ENCODE measurements at regions not wholly inside any gene's neighbourhood (a gene's known extent, or its start where the extent isn't known, plus 50 kb on each side); places are given as distances from the start of the nearest gene placed in this dataset.

DNA sequence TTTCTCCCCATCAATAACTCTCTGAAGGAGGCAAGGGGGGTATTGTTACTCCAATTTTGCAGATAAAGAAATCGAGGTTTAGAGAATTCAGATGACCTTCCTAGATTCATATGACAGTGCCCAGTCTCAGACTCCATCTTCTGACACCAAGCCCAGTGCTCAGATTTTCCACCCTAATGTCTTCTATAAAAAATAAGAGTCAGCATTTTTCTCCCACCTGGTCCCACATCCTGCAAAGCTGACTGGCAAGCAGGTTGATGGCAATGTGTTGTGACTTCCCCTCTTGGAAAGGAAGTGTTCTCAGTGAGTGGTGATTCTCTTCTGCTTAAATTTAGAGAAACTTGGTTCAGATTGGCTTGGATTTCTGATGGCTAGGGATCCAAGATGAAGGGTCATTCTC, 129.4 kb downstream of the SOX9 start:
- Histone ChIP-seq H3K4me1 (ENCODE audit: insufficient read depth) (no peaks in the 10 kb centered on the region), H3K9me2 (replicated peaks; ENCODE audit: insufficient read depth) (no peaks in the 10 kb centered on the region), H4K20me1 (ENCODE audit: insufficient read depth, poor library complexity, severe bottlenecking) (no peaks in the 10 kb centered on the region), H3K36me3 (replicated peaks; ENCODE audit: insufficient read depth, low read depth) (no peaks in the 10 kb centered on the region), H3K27ac (no peak overlapping the region), H3K79me2 (no peaks in the 10 kb centered on the region), H3K4me2 (no peak overlapping the region), H3K9me3 (ENCODE audit: low read depth) (no peaks in the 10 kb centered on the region), H3K27me3 (no peaks in the 10 kb centered on the region), H3K4me3 (no peak overlapping the region), H2AFZ (no peak overlapping the region)
- DNase-seq (ENCODE audit: low spot score) = no peak
- TF ChIP-seq EZH2phosphoT487 (IDR thresholded peaks at IDR 0.05; ENCODE audit: low read depth, severe bottlenecking, unreplicated experiment) (no peak), EZH2 (IDR thresholded peaks at IDR 0.05; ENCODE audit: borderline replicate concordance) (no peak)
- TF ChIP-seq, protein P1, sequence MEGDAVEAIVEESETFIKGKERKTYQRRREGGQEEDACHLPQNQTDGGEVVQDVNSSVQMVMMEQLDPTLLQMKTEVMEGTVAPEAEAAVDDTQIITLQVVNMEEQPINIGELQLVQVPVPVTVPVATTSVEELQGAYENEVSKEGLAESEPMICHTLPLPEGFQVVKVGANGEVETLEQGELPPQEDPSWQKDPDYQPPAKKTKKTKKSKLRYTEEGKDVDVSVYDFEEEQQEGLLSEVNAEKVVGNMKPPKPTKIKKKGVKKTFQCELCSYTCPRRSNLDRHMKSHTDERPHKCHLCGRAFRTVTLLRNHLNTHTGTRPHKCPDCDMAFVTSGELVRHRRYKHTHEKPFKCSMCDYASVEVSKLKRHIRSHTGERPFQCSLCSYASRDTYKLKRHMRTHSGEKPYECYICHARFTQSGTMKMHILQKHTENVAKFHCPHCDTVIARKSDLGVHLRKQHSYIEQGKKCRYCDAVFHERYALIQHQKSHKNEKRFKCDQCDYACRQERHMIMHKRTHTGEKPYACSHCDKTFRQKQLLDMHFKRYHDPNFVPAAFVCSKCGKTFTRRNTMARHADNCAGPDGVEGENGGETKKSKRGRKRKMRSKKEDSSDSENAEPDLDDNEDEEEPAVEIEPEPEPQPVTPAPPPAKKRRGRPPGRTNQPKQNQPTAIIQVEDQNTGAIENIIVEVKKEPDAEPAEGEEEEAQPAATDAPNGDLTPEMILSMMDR (IDR thresholded peaks at IDR 0.05; ENCODE audit: poor library complexity) = no peak
- WGBS (ENCODE audit: low lambda C conversion rate, missing lambda C conversion rate) = 86% methylated on average over 1 of the region's 1 CpG

DNA sequence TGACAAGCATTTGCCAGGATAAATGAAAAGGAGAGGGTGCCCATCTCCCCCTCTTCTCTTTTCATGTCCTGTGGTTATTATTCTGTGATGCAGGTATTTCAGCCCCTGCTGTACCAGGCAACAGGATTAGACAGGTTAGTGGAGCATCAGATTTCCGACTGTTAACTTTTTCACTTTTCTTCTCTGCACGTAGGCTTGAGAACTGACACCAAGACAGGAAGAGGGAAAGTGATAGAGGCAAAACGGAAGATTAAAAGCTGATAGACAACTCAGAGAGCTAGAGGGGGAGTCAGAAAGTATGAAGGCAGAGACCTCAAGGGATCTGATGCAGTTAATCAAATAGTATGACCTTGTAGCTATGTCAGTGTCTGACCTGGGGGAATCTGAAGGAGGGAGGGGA, 132.8 kb downstream of the SOX9 start:
- H3K9me3 ChIP-seq (ENCODE audit: low read depth) = no peaks in the 10 kb centered on the region
- H2AFZ ChIP-seq = no peak overlapping the region
- H4K20me1 ChIP-seq (ENCODE audit: insufficient read depth, poor library complexity, severe bottlenecking) = no peaks in the 10 kb centered on the region
- no peaks in the 10 kb centered on the region for H3K79me2 ChIP-seq
- no peaks in the 10 kb centered on the region for H3K36me3 ChIP-seq (replicated peaks; ENCODE audit: insufficient read depth, low read depth)
- no peak overlapping the region for H3K27ac ChIP-seq
- no peaks in the 10 kb centered on the region for H3K27me3 ChIP-seq
- no peaks in the 10 kb centered on the region for H3K4me1 ChIP-seq (ENCODE audit: insufficient read depth)
- 87% methylated on average over 3 of the region's 3 CpGs for WGBS (ENCODE audit: low lambda C conversion rate, missing lambda C conversion rate)
- DNase-seq (ENCODE audit: low spot score) = no peak
- H3K4me3 ChIP-seq = no peak overlapping the region
- no peaks in the 10 kb centered on the region for H3K9me2 ChIP-seq (replicated peaks; ENCODE audit: insufficient read depth)
- H3K4me2 ChIP-seq = no peak overlapping the region
- TF ChIP-seq EZH2 (IDR thresholded peaks at IDR 0.05; ENCODE audit: borderline replicate concordance) (no peak), EZH2phosphoT487 (IDR thresholded peaks at IDR 0.05; ENCODE audit: low read depth, severe bottlenecking, unreplicated experiment) (no peak)
- TF ChIP-seq, protein P1 (IDR thresholded peaks at IDR 0.05; ENCODE audit: poor library complexity) = no peak

DNA sequence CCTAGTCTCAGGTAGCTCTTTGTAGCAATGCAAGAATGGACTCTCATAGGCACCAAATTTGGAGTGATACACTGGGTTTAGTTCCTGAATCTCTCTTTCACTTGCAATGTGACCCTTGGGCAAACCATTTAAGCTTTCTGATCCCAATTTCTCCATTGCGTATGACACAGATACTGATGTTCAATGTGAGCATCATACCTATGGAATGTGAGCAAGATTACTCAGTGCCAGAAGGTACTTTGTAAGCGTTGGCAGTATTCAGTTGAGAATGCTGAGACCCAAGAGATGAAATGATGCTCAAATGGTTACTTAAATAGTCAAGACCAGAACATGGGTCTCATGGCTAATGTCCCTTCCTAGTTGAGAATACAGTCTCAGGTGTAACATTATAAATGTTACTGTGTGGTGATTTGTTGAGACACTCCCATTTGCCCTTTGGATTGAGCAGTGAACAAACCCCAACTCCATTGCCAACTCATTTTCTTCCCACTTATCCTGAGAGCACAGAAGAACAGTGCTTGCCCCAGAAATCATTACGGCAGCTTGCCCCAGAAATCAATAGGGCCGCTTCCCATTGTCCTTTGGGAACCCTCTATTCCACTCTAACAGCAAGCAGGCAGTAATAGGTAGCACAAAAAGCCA, 134.1 kb downstream of the SOX9 start:
- H3K27me3 ChIP-seq = no peaks in the 10 kb centered on the region
- no peak overlapping the region for H3K4me3 ChIP-seq
- no peak overlapping the region for H2AFZ ChIP-seq
- H3K36me3 ChIP-seq (replicated peaks; ENCODE audit: insufficient read depth, low read depth) = no peaks in the 10 kb centered on the region
- TF ChIP-seq EZH2phosphoT487 (IDR thresholded peaks at IDR 0.05; ENCODE audit: low read depth, severe bottlenecking, unreplicated experiment) (no peak), EZH2 (IDR thresholded peaks at IDR 0.05; ENCODE audit: borderline replicate concordance) (no peak)
- TF ChIP-seq, protein P1 (IDR thresholded peaks at IDR 0.05; ENCODE audit: poor library complexity) = no peak
- no peaks in the 10 kb centered on the region for H3K79me2 ChIP-seq
- no peaks in the 10 kb centered on the region for H4K20me1 ChIP-seq (ENCODE audit: insufficient read depth, poor library complexity, severe bottlenecking)
- no peaks in the 10 kb centered on the region for H3K4me1 ChIP-seq (ENCODE audit: insufficient read depth)
- H3K9me2 ChIP-seq (replicated peaks; ENCODE audit: insufficient read depth) = no peaks in the 10 kb centered on the region
- H3K4me2 ChIP-seq = no peak overlapping the region
- WGBS (ENCODE audit: low lambda C conversion rate, missing lambda C conversion rate) = 93% methylated on average over 4 of the region's 4 CpGs
- H3K9me3 ChIP-seq (ENCODE audit: low read depth) = no peaks in the 10 kb centered on the region
- no peak for DNase-seq (ENCODE audit: low spot score)
- no peak overlapping the region for H3K27ac ChIP-seq
